SU-DHL-6 (cell line): ENCODE measurements at regions not wholly inside any gene's neighbourhood (a gene's known extent, or its start where the extent isn't known, plus 50 kb on each side); places are given as distances from the start of the nearest gene placed in this dataset.

Source experiments
- H2AFZ ChIP-seq: fragments of 200-600 bp; sonication (generic); 2 replicates; pipeline ENCODE4 v1.6.1; 2014; ENCODE audit warnings: low read depth, mild to moderate bottlenecking, moderate library complexity, mixed read lengths, antibody characterized with exemption, low read length; ENCODE audit not compliant: severe bottlenecking
- H3F3A ChIP-seq: fragments of 200-600 bp; shearing (Covaris generic); 2 replicates; pipeline ENCODE4 v1.6.0; 2016; ENCODE audit warnings: antibody characterized with exemption, mild to moderate bottlenecking; ENCODE audit not compliant: insufficient read depth
- H3K27ac ChIP-seq: fragments of 200-600 bp; sonication (generic); 2 replicates; pipeline ENCODE4 v1.5.1; 2016; ENCODE audit warnings: low read depth, mild to moderate bottlenecking, low read length, moderate library complexity, mixed read lengths
- H3K27me3 ChIP-seq: fragments of 200-600 bp; sonication (generic), shearing (Covaris generic); 2 replicates; pipeline ENCODE4 v1.6.0; 2014; ENCODE audit warnings: mild to moderate bottlenecking, low read length
- H3K36me3 ChIP-seq: fragments of 200-600 bp; sonication (generic); 2 replicates; pipeline ENCODE4 v1.6.1; 2014; ENCODE audit warnings: mild to moderate bottlenecking, low read length, mixed read lengths
- H3K4me2 ChIP-seq: fragments of 300-600, 200-600 bp; shearing (Covaris generic), sonication (generic); 2 replicates; pipeline ENCODE4 v1.6.0; 2014; ENCODE audit warnings: low read length, low read depth, mild to moderate bottlenecking; ENCODE audit not compliant: poor library complexity, severe bottlenecking
- H3K4me3 ChIP-seq: fragments of 200-600 bp; sonication (generic); 2 replicates; pipeline ENCODE4 v1.5.1; 2014; ENCODE audit warnings: antibody characterized with exemption, low read length, mild to moderate bottlenecking, mixed read lengths; ENCODE audit not compliant: insufficient read depth, poor library complexity, severe bottlenecking
- H3K79me2 ChIP-seq: fragments of 200-600 bp; sonication (generic); 2 replicates; pipeline ENCODE4 v1.6.1; 2014; ENCODE audit warnings: mild to moderate bottlenecking, low read length, moderate library complexity; ENCODE audit not compliant: insufficient read depth
- H3K9ac ChIP-seq: fragments of 200-600 bp; sonication (generic); 2 replicates; pipeline ENCODE4 v1.7.0; 2014; ENCODE audit warnings: mild to moderate bottlenecking, low read length
- H3K9me2 ChIP-seq: fragments of 200-600 bp; sonication (generic); replicated peaks from 2 replicates; pipeline ENCODE4 v1.6.1; 2014; ENCODE audit warnings: low read length; ENCODE audit not compliant: insufficient read depth
- H3K9me3 ChIP-seq: fragments of 200-600 bp; sonication (generic); 2 replicates; pipeline ENCODE4 v1.6.1; 2014; ENCODE audit warnings: low read length, mixed read lengths; ENCODE audit not compliant: insufficient read depth
- H4K20me1 ChIP-seq: fragments of 200-600 bp; sonication (generic); 2 replicates; pipeline ENCODE4 v1.6.1; 2014; ENCODE audit warnings: low read depth, mild to moderate bottlenecking, antibody characterized with exemption, low read length, moderate library complexity, mixed read lengths
- EZH2phosphoT487 ChIP-seq: fragments of 200-600 bp; sonication (generic), shearing (Covaris generic); conservative IDR thresholded peaks from 2 replicates; pipeline ENCODE4 v1.6.1; 2018; ENCODE audit warnings: mild to moderate bottlenecking, antibody characterized with exemption, low read length, moderate library complexity, mixed read lengths
- TF ChIP-seq, protein P1 (sequence below): fragments of 200-600 bp; sonication (generic); IDR thresholded peaks from one replicate; pipeline ENCODE4 v1.5.1; 2017; ENCODE audit warnings: antibody characterized with exemption, mild to moderate bottlenecking, low read length, moderate library complexity; ENCODE audit not compliant: insufficient read depth, poor library complexity, severe bottlenecking

DNA sequence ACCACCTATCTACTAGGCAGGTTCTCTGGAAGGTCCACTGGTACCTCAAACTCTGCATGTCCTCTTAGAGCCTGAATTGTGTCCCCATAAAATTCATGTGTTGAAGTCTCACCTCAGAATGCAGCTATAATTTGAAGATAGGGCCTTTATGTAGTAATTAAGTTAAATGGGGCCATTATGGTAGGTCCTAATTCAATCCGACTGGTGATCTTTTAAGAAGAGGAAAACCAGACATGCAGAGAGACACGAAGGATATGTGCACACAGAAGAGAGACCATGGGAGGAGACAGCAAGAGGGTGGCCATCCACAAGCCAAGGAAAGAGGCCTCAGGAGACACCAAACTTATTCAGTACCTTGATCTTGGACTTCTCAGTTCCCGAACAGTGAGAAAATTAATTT, 345.4 kb downstream of the ENC1 start:
- no peaks in the 10 kb centered on the region for H3K36me3 ChIP-seq
- H3F3A ChIP-seq: no peaks in the 10 kb centered on the region
- H3K9ac ChIP-seq: no peak overlapping the region
- H3K9me3 ChIP-seq: no peaks in the 10 kb centered on the region
- no peak overlapping the region for H3K4me2 ChIP-seq
- H4K20me1 ChIP-seq: no peaks in the 10 kb centered on the region
- H3K4me3 ChIP-seq: no peak overlapping the region
- H3K27ac ChIP-seq: no peak overlapping the region
- no peaks in the 10 kb centered on the region for H3K79me2 ChIP-seq
- no peak for TF ChIP-seq EZH2phosphoT487
- TF ChIP-seq, protein P1, sequence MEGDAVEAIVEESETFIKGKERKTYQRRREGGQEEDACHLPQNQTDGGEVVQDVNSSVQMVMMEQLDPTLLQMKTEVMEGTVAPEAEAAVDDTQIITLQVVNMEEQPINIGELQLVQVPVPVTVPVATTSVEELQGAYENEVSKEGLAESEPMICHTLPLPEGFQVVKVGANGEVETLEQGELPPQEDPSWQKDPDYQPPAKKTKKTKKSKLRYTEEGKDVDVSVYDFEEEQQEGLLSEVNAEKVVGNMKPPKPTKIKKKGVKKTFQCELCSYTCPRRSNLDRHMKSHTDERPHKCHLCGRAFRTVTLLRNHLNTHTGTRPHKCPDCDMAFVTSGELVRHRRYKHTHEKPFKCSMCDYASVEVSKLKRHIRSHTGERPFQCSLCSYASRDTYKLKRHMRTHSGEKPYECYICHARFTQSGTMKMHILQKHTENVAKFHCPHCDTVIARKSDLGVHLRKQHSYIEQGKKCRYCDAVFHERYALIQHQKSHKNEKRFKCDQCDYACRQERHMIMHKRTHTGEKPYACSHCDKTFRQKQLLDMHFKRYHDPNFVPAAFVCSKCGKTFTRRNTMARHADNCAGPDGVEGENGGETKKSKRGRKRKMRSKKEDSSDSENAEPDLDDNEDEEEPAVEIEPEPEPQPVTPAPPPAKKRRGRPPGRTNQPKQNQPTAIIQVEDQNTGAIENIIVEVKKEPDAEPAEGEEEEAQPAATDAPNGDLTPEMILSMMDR: no peak
- no peak overlapping the region for H2AFZ ChIP-seq
- no peaks in the 10 kb centered on the region for H3K9me2 ChIP-seq
- H3K27me3 ChIP-seq: no peaks in the 10 kb centered on the region

DNA sequence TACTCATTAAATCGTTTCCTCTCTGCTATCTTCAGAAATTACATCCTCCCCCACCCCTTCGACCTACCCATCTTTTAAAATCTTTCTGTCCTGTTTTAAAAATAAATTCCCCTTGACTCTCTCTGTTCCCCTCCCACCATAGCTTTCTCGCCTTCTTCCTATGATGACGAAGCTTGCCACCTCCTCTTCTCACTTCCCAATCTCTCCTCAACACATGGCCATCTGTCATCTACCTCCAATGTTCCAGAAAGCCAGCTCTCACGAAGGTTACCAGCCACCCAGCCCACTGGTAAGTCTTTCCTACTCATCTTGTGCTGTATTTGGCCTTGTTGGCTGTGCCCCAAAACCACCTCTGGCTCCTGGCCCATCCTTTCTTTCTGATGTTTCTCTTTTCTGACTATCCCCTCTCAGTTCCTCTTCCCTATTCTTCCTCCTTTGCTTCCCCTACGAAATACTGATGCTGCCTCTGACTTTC, 346.3 kb downstream of the ENC1 start:
- Histone ChIP-seq H4K20me1 (no peaks in the 10 kb centered on the region), H3F3A (no peaks in the 10 kb centered on the region), H3K36me3 (no peaks in the 10 kb centered on the region), H3K9me2 (no peaks in the 10 kb centered on the region), H3K27ac (no peak overlapping the region), H2AFZ (no peak overlapping the region), H3K9me3 (no peaks in the 10 kb centered on the region), H3K27me3 (no peaks in the 10 kb centered on the region), H3K4me2 (no peak overlapping the region), H3K79me2 (no peaks in the 10 kb centered on the region), H3K9ac (no peak overlapping the region), H3K4me3 (no peak overlapping the region)
- no peak for TF ChIP-seq EZH2phosphoT487
- TF ChIP-seq, protein P1: no peak

DNA sequence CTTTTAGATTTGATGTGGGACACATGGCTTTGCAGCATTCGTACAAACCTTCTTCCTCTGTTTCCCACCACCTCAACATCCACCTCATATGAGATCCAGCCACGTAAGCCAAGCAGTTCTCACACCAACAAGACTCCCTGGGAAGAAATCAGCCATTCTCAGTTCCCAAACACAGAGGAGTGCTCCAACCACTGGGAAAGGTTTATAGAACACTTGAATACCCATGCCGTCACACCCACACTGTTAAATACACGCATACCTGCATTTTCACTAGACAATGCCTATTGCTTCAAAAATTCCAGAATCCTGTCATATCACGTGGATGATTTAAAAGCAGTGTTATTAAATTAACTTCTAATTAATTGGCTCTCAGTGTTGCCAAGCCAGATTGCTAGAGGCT, 347.3 kb downstream of the ENC1 start:
- Histone ChIP-seq H3K9me3 (no peaks in the 10 kb centered on the region), H3K27ac (no peak overlapping the region), H2AFZ (no peak overlapping the region), H3K4me2 (no peak overlapping the region), H3F3A (no peaks in the 10 kb centered on the region), H3K4me3 (no peak overlapping the region), H3K27me3 (no peaks in the 10 kb centered on the region), H3K79me2 (no peaks in the 10 kb centered on the region), H3K9me2 (no peaks in the 10 kb centered on the region), H3K36me3 (no peaks in the 10 kb centered on the region), H4K20me1 (no peaks in the 10 kb centered on the region), H3K9ac (no peak overlapping the region)
- no peak for TF ChIP-seq EZH2phosphoT487
- TF ChIP-seq, protein P1: no peak
